GM12864 (cell line): ENCODE measurements at regions not wholly inside any gene's neighbourhood (a gene's known extent, or its start where the extent isn't known, plus 50 kb on each side); places are given as distances from the start of the nearest gene placed in this dataset.

Source experiments
- DNase-seq: peaks from one replicate; pipeline ENCODE4 v3.0.0-alpha.2; 2011; ENCODE audit warnings: low read depth
- H3K4me3 ChIP-seq: 2 replicates; pipeline ENCODE4 v1.5.1; 2011; ENCODE audit warnings: mild to moderate bottlenecking, low read depth, low read length, control low read depth
- TF ChIP-seq, protein P1 (sequence below): IDR thresholded peaks from 2 replicates; pipeline ENCODE4 v1.5.1; 2011; ENCODE audit warnings: low read depth, mild to moderate bottlenecking, moderate library complexity, low read length, control low read depth, inconsistent platforms; ENCODE audit errors: missing control alignments

DNA sequence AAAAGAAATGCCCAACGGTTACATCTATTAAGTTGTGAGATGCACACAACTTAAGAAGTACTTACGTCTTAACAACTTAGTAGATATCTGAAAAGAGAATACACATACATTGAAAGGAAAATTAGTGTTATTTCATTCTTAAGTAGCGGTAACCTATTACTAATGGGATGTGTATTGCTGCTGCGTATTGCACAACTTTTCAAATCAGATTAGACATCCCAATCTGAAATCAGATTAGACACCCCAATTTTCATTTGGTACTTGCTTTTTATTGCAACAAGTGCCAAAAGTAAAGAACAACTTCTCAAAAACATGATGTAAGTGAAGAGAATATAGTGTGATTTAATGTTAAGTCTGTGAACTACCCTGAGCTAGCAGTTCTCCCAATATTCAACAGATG is 155.5 kb downstream of the DSC3 start:
- no peak overlapping the region for H3K4me3 ChIP-seq
- TF ChIP-seq, protein P1, sequence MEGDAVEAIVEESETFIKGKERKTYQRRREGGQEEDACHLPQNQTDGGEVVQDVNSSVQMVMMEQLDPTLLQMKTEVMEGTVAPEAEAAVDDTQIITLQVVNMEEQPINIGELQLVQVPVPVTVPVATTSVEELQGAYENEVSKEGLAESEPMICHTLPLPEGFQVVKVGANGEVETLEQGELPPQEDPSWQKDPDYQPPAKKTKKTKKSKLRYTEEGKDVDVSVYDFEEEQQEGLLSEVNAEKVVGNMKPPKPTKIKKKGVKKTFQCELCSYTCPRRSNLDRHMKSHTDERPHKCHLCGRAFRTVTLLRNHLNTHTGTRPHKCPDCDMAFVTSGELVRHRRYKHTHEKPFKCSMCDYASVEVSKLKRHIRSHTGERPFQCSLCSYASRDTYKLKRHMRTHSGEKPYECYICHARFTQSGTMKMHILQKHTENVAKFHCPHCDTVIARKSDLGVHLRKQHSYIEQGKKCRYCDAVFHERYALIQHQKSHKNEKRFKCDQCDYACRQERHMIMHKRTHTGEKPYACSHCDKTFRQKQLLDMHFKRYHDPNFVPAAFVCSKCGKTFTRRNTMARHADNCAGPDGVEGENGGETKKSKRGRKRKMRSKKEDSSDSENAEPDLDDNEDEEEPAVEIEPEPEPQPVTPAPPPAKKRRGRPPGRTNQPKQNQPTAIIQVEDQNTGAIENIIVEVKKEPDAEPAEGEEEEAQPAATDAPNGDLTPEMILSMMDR, result no peak
- no peak for DNase-seq

DNA sequence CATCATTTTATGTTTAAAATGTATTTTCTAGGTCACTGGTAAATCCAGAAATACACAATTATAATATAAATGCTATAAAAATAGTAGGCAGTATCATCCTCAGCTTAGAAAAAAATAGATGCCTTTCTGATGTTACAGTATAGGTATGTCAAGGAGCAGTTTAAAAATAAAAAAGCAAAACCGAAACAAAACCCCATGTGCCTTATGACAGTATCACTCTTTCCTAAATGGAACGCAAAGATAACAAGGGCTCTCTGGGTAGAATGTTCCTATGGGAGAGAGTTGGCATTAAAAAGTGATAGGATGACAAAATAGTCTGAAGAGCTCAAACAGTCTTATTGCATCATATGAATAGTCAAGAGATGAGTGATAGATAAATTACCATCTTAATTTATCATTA is 172.1 kb downstream of the DSC3 start:
- no peak overlapping the region for H3K4me3 ChIP-seq
- TF ChIP-seq, protein P1, result no peak
- DNase-seq, result no peak

DNA sequence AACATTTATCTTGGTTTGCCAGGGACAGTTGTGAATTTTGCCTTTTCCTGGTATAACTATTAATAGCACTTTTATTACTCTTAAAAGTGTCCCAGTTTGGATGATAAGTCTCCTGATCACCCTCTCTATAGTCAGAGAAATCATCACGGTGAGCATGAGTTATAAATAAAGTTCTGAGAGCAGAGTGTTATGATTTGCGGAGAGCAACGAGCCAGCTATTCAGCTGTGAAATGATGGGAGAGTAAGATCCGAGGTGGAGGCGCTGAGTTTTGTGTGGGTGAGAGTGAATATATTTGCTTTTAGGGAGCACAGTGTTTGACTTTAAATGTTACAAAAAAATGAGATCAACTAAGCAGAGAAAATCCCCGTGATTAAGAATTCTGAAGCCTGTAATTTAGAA is 179.6 kb downstream of the DSC3 start:
- TF ChIP-seq, protein P1, result no peak
- DNase-seq, result no peak
- no peak overlapping the region for H3K4me3 ChIP-seq

DNA sequence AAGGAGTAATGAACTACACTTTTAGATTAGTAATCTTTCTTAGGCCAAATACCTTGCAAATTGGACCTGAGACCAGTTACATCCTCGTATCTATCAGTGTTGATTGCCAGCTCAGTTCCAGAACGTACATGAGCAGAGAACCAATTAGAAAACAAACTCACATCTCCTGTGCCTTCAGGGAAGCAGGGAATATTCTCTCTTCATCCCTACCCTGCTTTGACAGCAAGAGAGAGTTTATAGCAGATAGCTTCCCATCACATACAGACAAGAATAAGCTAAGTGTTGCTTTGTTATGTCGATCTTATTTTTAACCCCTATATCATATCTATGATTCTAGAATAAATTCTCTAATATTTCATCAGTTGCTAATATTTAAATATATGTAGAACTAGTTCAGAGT is 181.8 kb downstream of the DSC3 start:
- TF ChIP-seq, protein P1, result no peak
- no peak overlapping the region for H3K4me3 ChIP-seq
- DNase-seq, result no peak

DNA sequence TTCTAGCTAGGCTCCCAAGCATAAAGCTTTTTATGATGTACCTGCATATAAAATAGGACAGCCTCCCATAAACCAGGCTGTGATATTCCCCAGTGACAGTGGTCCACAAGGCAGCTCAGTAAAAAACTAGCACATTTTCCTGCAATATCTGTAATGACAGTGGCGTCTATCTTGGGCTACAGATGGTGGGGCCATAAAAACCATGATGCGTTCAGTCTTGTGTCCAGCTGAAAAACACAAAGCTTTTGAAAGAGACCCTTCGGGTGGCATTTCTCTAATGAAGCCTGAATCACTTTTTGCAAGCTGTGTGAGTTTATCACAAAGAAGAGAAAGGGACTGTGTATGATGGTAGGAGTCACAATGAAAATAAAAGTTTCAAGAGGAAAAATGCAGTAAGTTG is 183.5 kb downstream of the DSC3 start:
- TF ChIP-seq, protein P1, result no peak
- DNase-seq, result no peak

DNA sequence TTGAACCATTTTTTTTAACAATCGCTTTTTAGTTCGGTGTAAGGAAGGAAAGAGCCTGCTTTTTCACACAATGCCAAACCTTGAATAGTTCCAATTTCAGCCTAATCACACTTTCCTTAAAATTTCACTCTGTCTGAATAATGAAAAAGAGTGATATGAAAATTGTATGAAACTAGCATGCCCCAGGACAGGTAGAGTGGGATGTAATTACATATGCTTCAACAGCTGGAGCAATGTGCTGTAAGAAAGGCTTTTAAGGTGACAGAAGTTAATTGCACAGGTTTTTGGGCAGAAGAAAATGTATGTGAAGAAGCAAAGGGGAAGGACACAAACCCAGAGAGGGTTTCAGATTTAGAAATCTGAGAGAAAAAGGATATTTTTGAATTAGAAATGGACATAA is 184.0 kb downstream of the DSC3 start:
- no peak overlapping the region for H3K4me3 ChIP-seq
- no peak for DNase-seq
- TF ChIP-seq, protein P1, result no peak

More for the DNA sequence above, 183.5 kb downstream of the DSC3 start:
- no peak overlapping the region for H3K4me3 ChIP-seq

DNA sequence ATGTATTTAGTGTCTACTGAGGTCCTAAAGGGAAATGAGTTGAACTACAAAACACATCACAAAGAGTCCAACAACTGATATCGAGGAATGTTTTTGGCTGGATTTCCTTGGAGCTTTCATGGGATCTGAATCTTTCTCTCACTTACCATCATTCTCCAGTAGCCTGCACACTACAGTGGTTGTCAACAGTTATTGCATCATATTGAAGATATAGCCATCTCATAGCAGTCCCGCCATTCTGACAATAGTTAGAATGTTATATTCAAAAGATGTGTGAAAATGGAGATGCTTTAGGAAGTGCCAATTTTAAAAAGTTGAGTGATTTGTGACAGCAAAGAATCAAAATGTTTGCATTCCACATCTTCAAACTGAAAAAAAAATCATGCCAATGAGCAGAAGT is 186.8 kb downstream of the DSC3 start:
- no peak overlapping the region for H3K4me3 ChIP-seq
- DNase-seq, result no peak
- TF ChIP-seq, protein P1, result no peak
